Liver (tissue), 3 donors: ENCODE measurements at regions not wholly inside any gene's neighbourhood (a gene's known extent, or its start where the extent isn't known, plus 50 kb on each side); places are given as distances from the start of the nearest gene placed in this dataset.

Experiments used
- GABPA ChIP-seq, 2 donors: IDR thresholded peaks in 1 of 2; conservative IDR thresholded peaks in 1 of 2; 2 replicates each; pipeline ENCODE4 v1.6.1; 2016; ENCODE audit warnings: antibody characterized with exemption in 2 of 2, mild to moderate bottlenecking in 1 of 2, moderate library complexity in 1 of 2
- SP1 ChIP-seq: IDR thresholded peaks from 2 replicates; pipeline ENCODE4 v1.6.1; 2018; ENCODE audit warnings: antibody characterized with exemption, mild to moderate bottlenecking
- TAF1 ChIP-seq: conservative IDR thresholded peaks from 2 replicates; pipeline ENCODE4 v1.6.1; 2016; ENCODE audit warnings: antibody characterized with exemption, mild to moderate bottlenecking
- TF ChIP-seq, protein P1 (sequence below): fragments of 150-350 bp; IDR thresholded peaks from 2 replicates; pipeline ENCODE4 v1.5.1; 2017; ENCODE audit warnings: improper control_type of control experiment, low read depth, low read length; ENCODE audit not compliant: missing input control
- TF ChIP-seq, protein P2 (sequence below): IDR thresholded peaks from 2 replicates; pipeline ENCODE4 v1.6.1; 2016; ENCODE audit warnings: antibody characterized with exemption
- TF ChIP-seq, protein P3 (sequence below): IDR thresholded peaks from 2 replicates; pipeline ENCODE4 v1.6.1; 2016; ENCODE audit warnings: antibody characterized with exemption, mild to moderate bottlenecking
- donor health status: healthy.
- donor health status: healthy.

DNA sequence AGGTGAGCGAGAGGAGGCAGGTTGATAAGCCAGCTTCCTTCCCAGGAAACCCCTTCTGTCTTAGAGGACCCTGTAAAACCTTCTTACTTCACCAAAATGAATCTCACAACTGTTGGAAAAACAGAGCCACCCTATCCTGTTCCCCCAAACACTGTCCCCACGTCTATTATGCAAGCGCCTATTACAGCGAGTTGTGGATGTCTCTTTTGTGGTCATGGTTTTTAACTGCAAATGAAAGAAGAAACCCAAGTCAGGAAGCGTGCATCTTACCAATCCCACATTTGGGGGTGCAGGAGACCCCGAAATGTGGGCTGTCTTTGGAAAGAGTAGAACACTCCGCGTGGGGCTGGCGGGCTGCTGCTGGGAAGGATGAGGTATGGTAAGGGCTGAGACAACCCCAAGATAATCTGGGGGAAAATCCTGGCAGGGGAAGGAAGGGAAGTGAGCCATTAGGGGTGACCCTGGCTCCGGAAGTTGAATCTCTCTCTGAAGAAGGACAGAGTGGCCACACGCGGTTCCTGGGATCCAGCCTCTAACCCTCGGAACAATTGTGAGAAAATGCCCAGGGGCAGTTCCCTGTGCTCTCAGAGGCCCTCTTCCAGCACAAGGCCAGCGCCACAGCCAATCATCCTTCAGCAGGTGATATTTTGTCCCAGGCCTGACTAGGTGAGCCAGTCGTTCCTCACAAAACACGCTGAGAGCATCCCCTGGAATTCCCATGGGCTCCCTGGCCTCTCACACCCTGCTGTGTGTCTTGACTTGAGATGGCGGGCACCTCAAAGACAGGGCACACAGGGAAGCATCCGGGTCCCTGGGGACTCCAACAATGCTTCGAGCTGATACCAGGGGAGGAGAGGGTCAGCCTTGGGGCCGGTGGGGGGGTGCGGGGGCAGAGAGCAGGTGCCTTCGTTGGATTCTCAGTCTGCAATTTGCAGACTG is 168.5 kb upstream of the IRF2BP2 start:
- TF ChIP-seq TAF1 (no peak), SP1 (no peak), GABPA (IDR thresholded peaks at IDR 0.05 in 1 of 2, conservative IDR thresholded peaks at IDR 0.05 in 1 of 2) (no peak)
- TF ChIP-seq, protein P1, sequence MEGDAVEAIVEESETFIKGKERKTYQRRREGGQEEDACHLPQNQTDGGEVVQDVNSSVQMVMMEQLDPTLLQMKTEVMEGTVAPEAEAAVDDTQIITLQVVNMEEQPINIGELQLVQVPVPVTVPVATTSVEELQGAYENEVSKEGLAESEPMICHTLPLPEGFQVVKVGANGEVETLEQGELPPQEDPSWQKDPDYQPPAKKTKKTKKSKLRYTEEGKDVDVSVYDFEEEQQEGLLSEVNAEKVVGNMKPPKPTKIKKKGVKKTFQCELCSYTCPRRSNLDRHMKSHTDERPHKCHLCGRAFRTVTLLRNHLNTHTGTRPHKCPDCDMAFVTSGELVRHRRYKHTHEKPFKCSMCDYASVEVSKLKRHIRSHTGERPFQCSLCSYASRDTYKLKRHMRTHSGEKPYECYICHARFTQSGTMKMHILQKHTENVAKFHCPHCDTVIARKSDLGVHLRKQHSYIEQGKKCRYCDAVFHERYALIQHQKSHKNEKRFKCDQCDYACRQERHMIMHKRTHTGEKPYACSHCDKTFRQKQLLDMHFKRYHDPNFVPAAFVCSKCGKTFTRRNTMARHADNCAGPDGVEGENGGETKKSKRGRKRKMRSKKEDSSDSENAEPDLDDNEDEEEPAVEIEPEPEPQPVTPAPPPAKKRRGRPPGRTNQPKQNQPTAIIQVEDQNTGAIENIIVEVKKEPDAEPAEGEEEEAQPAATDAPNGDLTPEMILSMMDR: no peak
- TF ChIP-seq, protein P2, sequence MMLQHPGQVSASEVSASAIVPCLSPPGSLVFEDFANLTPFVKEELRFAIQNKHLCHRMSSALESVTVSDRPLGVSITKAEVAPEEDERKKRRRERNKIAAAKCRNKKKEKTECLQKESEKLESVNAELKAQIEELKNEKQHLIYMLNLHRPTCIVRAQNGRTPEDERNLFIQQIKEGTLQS: no peak
- TF ChIP-seq, protein P3, sequence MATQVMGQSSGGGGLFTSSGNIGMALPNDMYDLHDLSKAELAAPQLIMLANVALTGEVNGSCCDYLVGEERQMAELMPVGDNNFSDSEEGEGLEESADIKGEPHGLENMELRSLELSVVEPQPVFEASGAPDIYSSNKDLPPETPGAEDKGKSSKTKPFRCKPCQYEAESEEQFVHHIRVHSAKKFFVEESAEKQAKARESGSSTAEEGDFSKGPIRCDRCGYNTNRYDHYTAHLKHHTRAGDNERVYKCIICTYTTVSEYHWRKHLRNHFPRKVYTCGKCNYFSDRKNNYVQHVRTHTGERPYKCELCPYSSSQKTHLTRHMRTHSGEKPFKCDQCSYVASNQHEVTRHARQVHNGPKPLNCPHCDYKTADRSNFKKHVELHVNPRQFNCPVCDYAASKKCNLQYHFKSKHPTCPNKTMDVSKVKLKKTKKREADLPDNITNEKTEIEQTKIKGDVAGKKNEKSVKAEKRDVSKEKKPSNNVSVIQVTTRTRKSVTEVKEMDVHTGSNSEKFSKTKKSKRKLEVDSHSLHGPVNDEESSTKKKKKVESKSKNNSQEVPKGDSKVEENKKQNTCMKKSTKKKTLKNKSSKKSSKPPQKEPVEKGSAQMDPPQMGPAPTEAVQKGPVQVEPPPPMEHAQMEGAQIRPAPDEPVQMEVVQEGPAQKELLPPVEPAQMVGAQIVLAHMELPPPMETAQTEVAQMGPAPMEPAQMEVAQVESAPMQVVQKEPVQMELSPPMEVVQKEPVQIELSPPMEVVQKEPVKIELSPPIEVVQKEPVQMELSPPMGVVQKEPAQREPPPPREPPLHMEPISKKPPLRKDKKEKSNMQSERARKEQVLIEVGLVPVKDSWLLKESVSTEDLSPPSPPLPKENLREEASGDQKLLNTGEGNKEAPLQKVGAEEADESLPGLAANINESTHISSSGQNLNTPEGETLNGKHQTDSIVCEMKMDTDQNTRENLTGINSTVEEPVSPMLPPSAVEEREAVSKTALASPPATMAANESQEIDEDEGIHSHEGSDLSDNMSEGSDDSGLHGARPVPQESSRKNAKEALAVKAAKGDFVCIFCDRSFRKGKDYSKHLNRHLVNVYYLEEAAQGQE: no peak
